SU-DHL-6 (cell line): ENCODE measurements at regions not wholly inside any gene's neighbourhood (a gene's known extent, or its start where the extent isn't known, plus 50 kb on each side); places are given as distances from the start of the nearest gene placed in this dataset.

Source experiments
- CTCF ChIP-seq: fragments of 200-600 bp; sonication (generic); IDR thresholded peaks from one replicate; pipeline ENCODE4 v1.5.1; 2017; ENCODE audit warnings: antibody characterized with exemption, mild to moderate bottlenecking, low read length, moderate library complexity; ENCODE audit not compliant: insufficient read depth, poor library complexity, severe bottlenecking
- EZH2phosphoT487 ChIP-seq: fragments of 200-600 bp; sonication (generic), shearing (Covaris generic); conservative IDR thresholded peaks from 2 replicates; pipeline ENCODE4 v1.6.1; 2018; ENCODE audit warnings: mild to moderate bottlenecking, antibody characterized with exemption, low read length, moderate library complexity, mixed read lengths

DNA sequence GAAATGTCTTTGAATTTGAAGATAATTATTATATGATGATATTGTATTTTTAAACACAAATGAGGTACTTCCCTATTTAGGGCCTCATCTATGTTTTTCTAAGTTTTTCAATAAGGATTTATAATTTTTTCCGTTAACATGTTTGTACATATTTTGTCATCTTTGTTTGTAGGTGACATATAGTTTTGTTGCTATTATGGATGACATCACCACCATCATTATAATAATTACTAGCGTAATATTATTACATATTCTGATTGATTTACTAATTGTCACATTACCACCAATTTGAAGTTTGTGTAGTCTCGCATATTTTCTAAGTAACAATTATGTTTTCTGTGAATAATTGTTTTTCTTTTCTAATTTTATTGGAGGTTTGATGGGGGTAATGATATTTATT lies 147.2 kb upstream of the DAAM1 start:
- TF ChIP-seq CTCF (no peak), EZH2phosphoT487 (no peak)
